SK-N-SH treated with all-trans-retinoic acid at 6 μM for 48 hours (cell line): ENCODE measurements at regions not wholly inside any gene's neighbourhood (a gene's known extent, or its start where the extent isn't known, plus 50 kb on each side); places are given as distances from the start of the nearest gene placed in this dataset.
"Not testable (repeated sequence)": the region's sequence is repeated elsewhere in the genome, so short reads cannot be mapped to it uniquely, and the experiment has no call there.

Experiments
- ATAC-seq: fragments of 200-7000 bp; cut with Tn5 transposase; 3 replicates; pipeline ENCODE4 v1.9.1; 2020; ENCODE audit warnings: mild to moderate bottlenecking, moderate library complexity
- ARNTL ChIP-seq: fragments of 450-650 bp; formaldehyde crosslinking; IDR thresholded peaks from 2 replicates; pipeline ENCODE4 v1.5.0; 2020; ENCODE audit warnings: low read depth, mild to moderate bottlenecking, moderate library complexity, borderline replicate concordance
- BACH2 ChIP-seq: fragments of 250-450 bp; sonication (Bioruptor Pico); IDR thresholded peaks from 2 replicates; pipeline ENCODE4 v1.9.0; 2021; ENCODE audit warnings: mild to moderate bottlenecking, borderline replicate concordance
- CREB5 ChIP-seq: fragments of 250-450 bp; sonication (Bioruptor Pico); IDR thresholded peaks from 2 replicates; pipeline ENCODE4 v1.5.1; 2020; ENCODE audit warnings: low read depth, mild to moderate bottlenecking, moderate library complexity
- CSDC2 ChIP-seq: fragments of 250-450 bp; sonication (Bioruptor Pico); IDR thresholded peaks from 2 replicates; pipeline ENCODE4 v1.5.0; 2020; ENCODE audit warnings: mild to moderate bottlenecking, moderate library complexity
- CSRNP3 ChIP-seq: fragments of 250-450 bp; sonication (Bioruptor Pico); IDR thresholded peaks from 2 replicates; pipeline ENCODE4 v1.5.1; 2021; ENCODE audit warnings: mild to moderate bottlenecking, moderate library complexity
- ESRRG ChIP-seq: fragments of 250-450 bp; sonication (Bioruptor Pico); IDR thresholded peaks from 2 replicates; pipeline ENCODE4 v1.6.1; 2021; ENCODE audit warnings: mild to moderate bottlenecking
- GLIS3 ChIP-seq: fragments of 250-450 bp; sonication (Bioruptor Pico); IDR thresholded peaks from 2 replicates; pipeline ENCODE4 v1.5.0; 2020; ENCODE audit warnings: mild to moderate bottlenecking, moderate library complexity
- OSR1 ChIP-seq: fragments of 250-450 bp; sonication (Bioruptor Pico); IDR thresholded peaks from 2 replicates; pipeline ENCODE4 v1.8.0; 2022; ENCODE audit warnings: moderate library complexity, mild to moderate bottlenecking, inconsistent platforms
- PATZ1 ChIP-seq: fragments of 250-450 bp; sonication (Bioruptor Pico); IDR thresholded peaks from 2 replicates; pipeline ENCODE4 v1.8.0; 2020; ENCODE audit warnings: mild to moderate bottlenecking, moderate library complexity, borderline replicate concordance
- POU6F1 ChIP-seq: fragments of 250-450 bp; sonication (Bioruptor Pico); IDR thresholded peaks from 2 replicates; pipeline ENCODE4 v1.8.0; 2021; ENCODE audit warnings: low read depth, mild to moderate bottlenecking, moderate library complexity, borderline replicate concordance
- PPARA ChIP-seq: fragments of 250-450 bp; sonication (Bioruptor Pico); IDR thresholded peaks from 2 replicates; pipeline ENCODE4 v1.5.0; 2020; ENCODE audit warnings: mild to moderate bottlenecking, borderline replicate concordance
- RARB ChIP-seq: fragments of 250-450 bp; sonication (Bioruptor Pico); IDR thresholded peaks from 2 replicates; pipeline ENCODE4 v1.8.0; 2021; ENCODE audit warnings: mild to moderate bottlenecking, moderate library complexity
- SNAI2 ChIP-seq: fragments of 250-450 bp; sonication (Bioruptor Pico); IDR thresholded peaks from 2 replicates; pipeline ENCODE4 v1.5.0; 2020; ENCODE audit warnings: mild to moderate bottlenecking, moderate library complexity
- TCF4 ChIP-seq: fragments of 250-450 bp; sonication (Bioruptor Pico); IDR thresholded peaks from 2 replicates; pipeline ENCODE4 v1.8.0; 2021; ENCODE audit warnings: mild to moderate bottlenecking, moderate library complexity, borderline replicate concordance
- TOX ChIP-seq: fragments of 250-450 bp; sonication (Bioruptor Pico); IDR thresholded peaks from 2 replicates; pipeline ENCODE4 v1.8.0; 2021; ENCODE audit warnings: mild to moderate bottlenecking, moderate library complexity, borderline replicate concordance
- TSHZ2 ChIP-seq: fragments of 250-450 bp; sonication (Bioruptor Pico); IDR thresholded peaks from 2 replicates; pipeline ENCODE4 v1.5.0; 2020; ENCODE audit warnings: mild to moderate bottlenecking, moderate library complexity
- ZC3H10 ChIP-seq: fragments of 250-450 bp; sonication (Bioruptor Pico); IDR thresholded peaks from 2 replicates; pipeline ENCODE4 v1.5.1; 2021; ENCODE audit warnings: mild to moderate bottlenecking, moderate library complexity
- ZFP3 ChIP-seq: fragments of 250-450 bp; sonication (Bioruptor Pico); IDR thresholded peaks from 2 replicates; pipeline ENCODE4 v1.5.0; 2020; ENCODE audit warnings: mild to moderate bottlenecking, moderate library complexity
- ZFP30 ChIP-seq: fragments of 450-650 bp; formaldehyde crosslinking; IDR thresholded peaks from 2 replicates; pipeline ENCODE4 v1.5.0; 2022; ENCODE audit warnings: mild to moderate bottlenecking, moderate library complexity
- ZNF565 ChIP-seq: fragments of 450-650 bp; formaldehyde crosslinking; conservative IDR thresholded peaks from 2 replicates; pipeline ENCODE4 v1.5.0; 2020; ENCODE audit warnings: low read depth, mild to moderate bottlenecking, moderate library complexity
- ZNF70 ChIP-seq: fragments of 450-650 bp; formaldehyde crosslinking; IDR thresholded peaks from 2 replicates; pipeline ENCODE4 v1.5.0; 2020; ENCODE audit warnings: mild to moderate bottlenecking, moderate library complexity
- ZNF8 ChIP-seq: fragments of 450-650 bp; formaldehyde crosslinking; IDR thresholded peaks from 2 replicates; pipeline ENCODE4 v1.5.0; 2020; ENCODE audit warnings: mild to moderate bottlenecking, moderate library complexity

- no peak for ATAC-seq
- no peak for TF ChIP-seq ZFP30 (CRISPR knock-in tag)
- TF ChIP-seq TSHZ2 (CRISPR knock-in tag): no peak
- no peak for TF ChIP-seq ZC3H10 (CRISPR knock-in tag)
- TF ChIP-seq ZNF565: no peak
- TF ChIP-seq BACH2 (CRISPR knock-in tag): no peak
- TF ChIP-seq RARB (CRISPR knock-in tag): no peak
- TF ChIP-seq SNAI2 (CRISPR knock-in tag): no peak
- no peak for TF ChIP-seq ZNF70
- TF ChIP-seq ARNTL (CRISPR knock-in tag): no peak
- TF ChIP-seq CREB5 (CRISPR knock-in tag): no peak
- TF ChIP-seq ESRRG (CRISPR knock-in tag): no peak
- TF ChIP-seq POU6F1 (CRISPR knock-in tag): no peak
- TF ChIP-seq ZFP3 (CRISPR knock-in tag): no peak
- TF ChIP-seq CSRNP3 (CRISPR knock-in tag): no peak
- TF ChIP-seq GLIS3 (CRISPR knock-in tag): no peak
- TF ChIP-seq PPARA (CRISPR knock-in tag): no peak
- TF ChIP-seq TCF4 (CRISPR knock-in tag): no peak
- TF ChIP-seq PATZ1 (CRISPR knock-in tag): no peak
- no peak for TF ChIP-seq CSDC2 (CRISPR knock-in tag)
Observed at GRCh38 chrX:65331371-65331770, 203.2 kb downstream of the LAS1L start.

GRCh38 chrX:65300104-65300809 is 234.3 kb downstream of the LAS1L start:
- no peak for TF ChIP-seq ESRRG (CRISPR knock-in tag)
- TF ChIP-seq OSR1: no peak
- no peak for TF ChIP-seq POU6F1 (CRISPR knock-in tag)
- TF ChIP-seq ZC3H10 (CRISPR knock-in tag): no peak
- no peak for TF ChIP-seq PPARA (CRISPR knock-in tag)
- TF ChIP-seq ZNF8 (CRISPR knock-in tag): no peak
- TF ChIP-seq TOX (CRISPR knock-in tag): no peak
- no peak for TF ChIP-seq BACH2 (CRISPR knock-in tag)
- no peak for ATAC-seq

- ATAC-seq: not testable (repeated sequence)
Observed at GRCh38 chrX:65282905-65283304, 251.7 kb downstream of the LAS1L start.
